G401.6 (cell line): ENCODE measurements at regions not wholly inside any gene's neighbourhood (a gene's known extent, or its start where the extent isn't known, plus 50 kb on each side); places are given as distances from the start of the nearest gene placed in this dataset.
"Not testable (repeated sequence)": the region's sequence is repeated elsewhere in the genome, so short reads cannot be mapped to it uniquely, and the experiment has no call there.

Experiments
- FAIRE-seq: peaks from 2 replicates; lab custom pipeline; 2012; peaks lifted over from hg19 to GRCh38; lab: Jason Lieb, UNC

DNA sequence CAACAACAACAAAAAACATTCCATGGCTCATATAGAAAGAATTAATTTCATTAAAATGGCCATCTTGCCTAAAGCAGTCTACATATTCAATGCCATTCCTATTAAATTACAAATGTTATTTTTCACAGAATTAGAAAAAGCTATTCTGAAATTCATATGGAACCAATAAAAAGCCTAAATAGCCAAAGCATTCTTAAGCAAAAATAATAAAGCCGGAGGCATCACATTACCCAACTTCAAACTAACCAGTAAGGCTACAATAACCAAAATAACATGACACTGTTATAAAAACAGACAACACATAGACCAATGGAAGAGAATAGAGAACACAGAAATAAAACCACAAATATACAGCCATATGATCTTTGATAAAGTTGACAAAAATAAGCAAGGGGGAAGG is 330.4 kb downstream of the KIF20B start:
- FAIRE-seq, result no peak

DNA sequence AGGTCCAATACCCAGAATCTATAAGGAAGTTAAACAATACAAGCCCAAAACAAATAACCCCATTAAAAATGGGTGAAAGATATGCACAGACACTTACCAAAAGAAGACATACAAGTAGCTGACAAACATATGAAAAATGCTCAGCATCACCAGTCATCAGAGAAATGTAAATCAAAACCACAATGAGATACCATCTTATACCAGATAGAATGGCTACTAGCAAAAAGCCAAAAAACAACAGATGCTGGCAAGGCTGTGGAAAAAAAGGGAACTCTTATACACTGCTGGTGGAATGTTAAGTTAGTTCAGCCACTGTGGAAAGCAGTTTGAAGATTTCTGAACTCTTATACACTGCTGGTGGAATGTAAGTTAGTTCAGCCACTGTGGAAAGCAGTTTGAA is 331.1 kb downstream of the KIF20B start:
- no peak for FAIRE-seq

- not testable (repeated sequence) for FAIRE-seq
These were observed 333.5 kb downstream of the KIF20B start for GRCh38 chr10:90034862-90035261.

DNA sequence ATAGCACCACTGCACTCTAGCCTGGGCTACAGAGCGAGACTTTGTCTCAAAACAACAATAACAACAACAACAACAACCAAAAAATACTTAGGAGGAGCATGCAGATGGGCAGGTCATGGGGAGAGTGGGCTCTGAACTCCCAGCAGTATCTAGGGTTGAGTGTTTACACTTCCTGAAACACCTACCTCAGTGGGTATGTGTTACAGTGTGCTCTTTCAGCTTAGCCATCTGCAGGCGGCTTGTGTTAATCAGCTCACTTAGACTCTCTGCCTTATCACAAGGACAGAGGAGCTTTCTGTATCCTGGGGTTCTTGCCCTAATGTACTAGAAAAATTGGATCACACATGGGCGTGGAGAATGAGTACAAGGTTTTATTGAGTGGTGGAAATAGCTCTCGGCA is 340.2 kb downstream of the KIF20B start:
- FAIRE-seq, result no peak

DNA sequence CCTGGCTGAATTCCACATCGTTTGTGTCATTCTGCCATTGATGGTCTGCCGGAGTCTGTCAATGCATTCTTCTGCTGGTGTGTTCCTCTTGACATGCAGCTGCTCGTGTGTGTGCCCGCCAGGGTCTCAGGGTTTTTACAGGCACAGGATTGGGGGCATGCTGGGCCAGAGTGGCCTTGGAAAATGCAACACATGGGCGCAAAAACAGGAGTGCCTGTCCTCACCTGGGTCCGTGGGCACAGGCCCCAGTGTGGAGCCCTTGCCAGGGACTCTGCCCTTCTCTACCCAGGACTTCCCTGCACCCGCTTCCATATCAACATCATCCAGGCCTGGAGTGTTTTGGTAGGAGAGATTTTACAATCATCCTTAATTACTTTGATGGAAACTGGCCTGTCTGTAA is 340.7 kb downstream of the KIF20B start:
- no peak for FAIRE-seq

GRCh38 chr10:90047243-90047729 is 345.9 kb downstream of the KIF20B start:
- no peak for FAIRE-seq

DNA sequence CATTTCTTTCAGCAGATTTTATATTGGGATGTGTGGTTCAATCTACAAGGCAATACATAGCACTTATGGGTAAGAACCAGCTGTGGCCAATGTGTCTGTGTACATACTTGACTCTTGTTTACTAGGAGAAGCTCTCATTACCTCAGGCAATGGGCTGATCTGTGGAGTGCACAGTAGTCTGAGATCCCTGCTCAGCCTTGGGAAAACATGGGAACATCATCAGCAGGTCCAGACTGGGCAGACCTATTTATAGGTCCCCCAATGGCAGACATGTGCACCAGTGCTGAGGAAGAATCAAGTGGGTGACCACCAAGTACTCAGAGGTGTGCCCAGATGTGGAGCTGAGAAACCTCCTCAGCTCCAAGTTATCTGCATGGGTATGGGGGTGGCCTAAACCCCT is 349.7 kb downstream of the KIF20B start:
- FAIRE-seq, result no peak

- FAIRE-seq, result no peak
These were observed 350.1 kb downstream of the KIF20B start for GRCh38 chr10:90051474-90051873.

GRCh38 chr10:90062786-90063185 is 361.4 kb downstream of the KIF20B start:
- FAIRE-seq, result no peak

GRCh38 chr10:90064295-90064694 is 362.9 kb downstream of the KIF20B start:
- no peak for FAIRE-seq

GRCh38 chr10:90066435-90066834 is 365.0 kb downstream of the KIF20B start:
- FAIRE-seq, result no peak

GRCh38 chr10:90075995-90076394 is 374.6 kb downstream of the KIF20B start:
- FAIRE-seq, result no peak

DNA sequence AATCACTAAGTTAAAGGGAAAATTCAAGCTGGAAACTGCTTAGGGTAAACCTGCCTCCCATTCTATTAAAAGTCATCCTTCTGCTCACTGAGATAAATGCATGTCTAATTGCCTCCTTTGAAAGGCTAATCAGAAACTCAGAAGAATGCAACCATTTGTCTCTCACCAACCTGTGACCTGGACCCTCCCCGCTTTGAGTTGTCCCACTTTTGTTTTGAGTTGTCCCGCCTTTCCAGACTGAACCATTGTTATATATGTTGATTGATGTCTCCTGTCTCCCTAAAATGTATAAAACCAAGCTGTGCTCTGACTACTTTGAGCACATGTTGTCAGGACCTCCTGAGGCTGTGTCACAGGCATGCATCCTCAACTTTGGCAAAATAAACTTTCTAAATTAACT is 378.4 kb downstream of the KIF20B start:
- FAIRE-seq, result no peak

DNA sequence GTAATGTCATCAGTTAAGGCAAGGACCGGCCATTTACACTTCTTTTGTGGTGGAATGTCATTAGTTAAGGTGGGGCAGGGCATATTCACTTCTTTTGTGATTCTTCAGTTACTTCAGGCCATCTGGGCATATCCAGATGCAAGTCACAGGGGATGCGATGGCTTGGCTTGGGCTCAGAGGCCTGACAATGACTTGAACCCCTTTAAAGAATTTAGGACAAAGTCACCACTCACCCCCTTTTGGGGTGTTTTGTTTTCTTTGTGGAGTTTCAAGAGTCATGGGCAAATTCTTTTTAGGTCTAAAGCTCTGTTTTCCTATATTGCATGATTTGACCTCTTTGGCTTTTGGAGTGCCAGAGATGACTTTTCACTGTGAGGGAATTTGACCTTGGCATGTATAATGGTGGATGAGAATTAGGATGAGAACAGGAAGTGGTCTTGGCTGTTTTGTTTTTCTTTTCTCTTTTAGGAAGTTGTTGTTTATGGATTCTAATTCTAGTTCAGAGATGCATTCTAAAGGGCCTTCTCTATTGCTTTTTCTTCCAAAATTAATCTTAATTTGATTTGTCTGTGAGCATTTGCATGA is 385.3 kb downstream of the KIF20B start:
- not testable (repeated sequence) for FAIRE-seq

GRCh38 chr10:90087197-90088023 is 386.0 kb downstream of the KIF20B start:
- FAIRE-seq, result no peak

GRCh38 chr10:90088024-90088317 is 386.6 kb downstream of the KIF20B start:
- no peak for FAIRE-seq

DNA sequence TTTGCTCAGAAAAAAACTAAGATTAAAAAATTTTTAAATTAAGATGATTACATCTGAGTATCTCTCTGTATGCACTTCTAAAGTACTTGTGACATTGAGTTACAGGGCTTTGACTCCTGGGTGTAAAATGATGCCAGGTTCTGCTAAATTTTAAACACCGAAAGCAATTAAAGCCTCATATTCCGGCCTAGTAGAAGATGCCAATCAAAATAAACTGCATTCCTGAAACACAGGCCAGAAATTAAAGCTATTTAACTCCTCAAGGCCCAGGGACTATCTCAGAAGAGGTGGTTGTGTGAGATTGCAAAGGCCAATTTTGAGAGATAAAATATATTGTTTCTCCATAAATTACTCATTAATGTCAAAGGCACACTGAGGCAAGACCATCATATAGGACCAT is 388.3 kb downstream of the KIF20B start:
- no peak for FAIRE-seq

- no peak for FAIRE-seq
These were observed 394.8 kb downstream of the KIF20B start for GRCh38 chr10:90096196-90096595.

GRCh38 chr10:90107581-90107980 is 406.2 kb downstream of the KIF20B start:
- FAIRE-seq, result not testable (repeated sequence)

- FAIRE-seq, result no peak
These were observed 410.3 kb downstream of the KIF20B start for GRCh38 chr10:90111671-90112070.

- no peak for FAIRE-seq
These were observed 411.3 kb downstream of the KIF20B start for GRCh38 chr10:90112681-90113080.

DNA sequence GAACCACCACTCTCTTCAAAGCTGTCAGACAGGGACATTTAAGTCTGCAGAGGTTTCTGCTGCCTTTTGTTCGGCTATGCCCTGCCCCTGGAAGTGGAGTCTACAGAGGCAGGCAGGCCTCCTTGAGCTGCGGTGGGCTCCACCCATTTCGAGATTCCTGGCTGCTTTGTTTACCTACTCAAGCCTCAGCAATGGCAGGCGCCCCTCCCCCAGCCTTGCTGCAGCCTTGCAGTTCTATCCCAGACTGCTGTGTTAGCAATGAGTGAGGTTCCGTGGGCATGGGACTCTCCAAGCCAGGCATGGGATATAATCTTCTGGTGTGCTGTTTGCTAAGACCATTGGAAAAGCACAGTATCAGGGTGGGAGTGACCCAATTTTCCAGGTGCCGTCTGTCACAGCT is 417.2 kb downstream of the KIF20B start:
- FAIRE-seq, result not testable (repeated sequence)

GRCh38 chr10:90119631-90120280 is 418.4 kb downstream of the KIF20B start:
- not testable (repeated sequence) for FAIRE-seq
